NOMO-1 treated with dmso at 0.1 percent for 144 hours (cell line): ENCODE measurements at regions not wholly inside any gene's neighbourhood (a gene's known extent, or its start where the extent isn't known, plus 50 kb on each side); places are given as distances from the start of the nearest gene placed in this dataset.

ENCODE experiments used
- DNase-seq: peaks from one replicate; lab custom pipeline; 2025; ENCODE audit not compliant: unreplicated experiment; lab: John Stamatoyannopoulos, UW

- DNase-seq: no peak
These were observed 272.8 kb upstream of the CPEB2 start for GRCh38 chr4:14729282-14730000.

DNA sequence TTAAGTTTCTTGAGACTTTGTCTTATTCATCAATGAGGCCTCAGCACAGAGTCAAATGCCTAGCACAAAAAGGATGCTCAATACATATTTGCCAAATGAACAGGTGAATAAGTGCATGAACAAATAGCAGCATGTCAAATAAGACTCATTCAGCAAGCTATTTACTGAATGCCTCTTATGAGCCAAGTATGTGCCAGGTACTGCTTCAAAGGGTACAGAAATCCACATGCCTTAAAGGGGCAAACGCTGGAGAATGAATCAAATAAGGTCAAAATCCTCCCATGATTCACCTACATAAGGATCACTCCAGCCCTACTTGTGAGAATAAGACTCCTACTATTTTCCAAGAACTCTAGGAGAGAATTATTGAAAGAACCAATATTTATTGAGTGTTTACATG lies 260.2 kb upstream of the CPEB2 start:
- DNase-seq: no peak

DNA sequence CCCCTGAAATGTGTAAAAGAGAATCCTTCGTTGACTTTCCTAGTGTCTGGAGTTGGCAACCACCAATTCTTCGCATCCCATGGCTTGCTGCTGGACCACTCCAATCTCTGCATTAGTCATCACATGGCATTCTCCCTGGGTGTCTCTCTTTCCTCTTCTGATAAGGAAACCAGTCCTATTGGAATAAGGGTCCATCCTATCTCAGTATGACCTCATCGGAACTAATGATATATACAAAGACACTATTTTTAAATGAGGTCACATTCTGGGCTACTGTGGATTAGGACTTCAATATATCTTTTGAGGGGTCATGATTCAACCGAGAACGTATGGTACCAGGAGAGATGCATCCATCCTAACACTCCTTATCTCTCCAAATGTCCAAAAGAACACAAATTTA lies 259.1 kb upstream of the CPEB2 start:
- no peak for DNase-seq

DNA sequence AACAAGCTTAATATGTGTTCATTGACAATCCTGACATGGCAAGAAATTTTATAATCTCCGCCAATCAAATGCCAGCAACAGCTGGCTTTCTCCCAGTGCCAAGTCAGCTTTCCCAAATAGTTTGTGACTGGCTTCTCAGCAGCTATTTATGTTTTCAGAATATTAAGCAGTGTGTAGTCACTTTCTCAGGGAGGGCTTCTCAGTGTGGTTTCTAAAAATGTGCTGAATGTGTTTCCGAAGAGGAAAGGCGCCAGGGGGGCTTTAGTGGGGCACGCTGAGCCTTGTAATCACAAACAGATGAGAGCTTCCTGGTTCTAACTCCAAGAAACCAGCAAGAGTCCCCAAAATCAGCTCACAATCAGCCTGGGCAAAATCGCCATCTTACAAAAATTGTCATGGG lies 258.7 kb upstream of the CPEB2 start:
- DNase-seq: no peak

- DNase-seq: no peak
These were observed 257.9 kb upstream of the CPEB2 start for GRCh38 chr4:14744346-14744745.

GRCh38 chr4:14749910-14750309 lies 252.4 kb upstream of the CPEB2 start:
- no peak for DNase-seq

- DNase-seq: no peak
These were observed 249.8 kb upstream of the CPEB2 start for GRCh38 chr4:14752341-14753046.

DNA sequence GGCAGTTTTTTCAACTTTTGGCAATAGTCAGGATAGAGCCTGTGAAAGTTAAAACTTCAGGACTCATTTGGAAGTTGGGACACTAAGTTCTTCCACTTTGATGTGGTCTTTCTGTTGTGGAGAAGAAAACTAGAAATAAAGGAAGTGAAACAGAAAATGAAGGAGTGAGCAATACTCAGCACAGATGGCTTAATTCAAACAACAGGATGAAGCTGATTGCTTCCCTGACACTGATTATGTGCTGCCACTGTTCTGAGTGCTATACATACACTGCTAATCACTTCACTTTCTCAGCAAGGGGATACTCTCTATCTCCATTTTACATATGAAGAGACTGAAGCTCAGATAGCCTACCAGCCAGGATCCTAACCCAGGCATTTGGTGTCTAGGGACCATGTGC lies 235.1 kb upstream of the CPEB2 start:
- peak; percentile 41 for DNase-seq

DNA sequence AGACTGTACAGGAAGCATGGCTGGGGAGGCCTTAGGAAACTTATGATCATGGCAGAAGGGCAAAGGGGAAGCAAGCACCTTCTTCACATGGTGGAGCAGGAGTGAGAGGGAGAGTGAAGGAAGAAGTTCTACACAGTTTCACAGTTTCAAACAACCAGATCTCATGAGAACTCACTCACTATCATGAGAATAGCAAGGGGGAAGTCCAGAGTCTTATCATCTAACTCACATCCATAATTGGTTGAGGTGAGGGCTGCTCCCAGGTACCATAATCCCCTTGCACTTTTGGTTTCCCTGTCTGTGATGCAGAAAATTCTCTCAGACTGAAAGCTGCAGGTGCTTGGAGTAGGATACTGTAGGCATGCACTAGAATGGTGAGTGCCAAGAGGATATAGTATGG lies 233.8 kb upstream of the CPEB2 start:
- no peak for DNase-seq

- no peak for DNase-seq
These were observed 232.3 kb upstream of the CPEB2 start for GRCh38 chr4:14769993-14770392.

GRCh38 chr4:14771094-14771493 lies 231.2 kb upstream of the CPEB2 start:
- DNase-seq: no peak

DNA sequence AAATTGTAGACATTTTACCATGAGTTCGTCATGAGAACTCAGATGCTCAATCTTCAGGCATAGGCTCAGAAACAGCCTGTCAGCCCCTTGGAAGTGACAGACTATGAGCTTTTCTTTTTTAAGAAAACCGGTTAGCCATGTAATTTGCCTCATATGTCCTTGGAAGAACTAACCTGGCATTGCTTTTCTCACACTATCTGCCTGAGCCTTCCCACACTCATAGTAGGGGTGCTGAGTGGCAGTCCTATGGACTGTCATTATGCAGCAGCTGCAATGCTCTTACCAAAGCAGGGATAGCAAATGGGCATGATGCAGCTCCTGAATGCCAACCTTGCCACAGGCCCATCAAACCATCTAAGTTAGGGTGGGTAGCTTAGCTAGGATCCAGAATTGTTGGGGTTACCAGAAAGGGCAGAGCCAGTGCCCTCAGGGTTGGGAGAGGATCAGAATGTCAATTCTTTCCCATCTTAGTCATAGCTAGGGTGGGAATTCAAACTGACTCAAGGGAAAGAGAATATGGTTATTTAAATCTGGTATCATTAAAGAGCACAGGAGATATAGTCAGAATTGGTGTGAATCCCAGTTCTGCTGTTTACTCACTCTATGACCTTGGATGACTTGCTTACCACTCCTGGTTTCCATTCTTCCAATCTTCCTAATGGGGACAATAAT lies 230.6 kb upstream of the CPEB2 start:
- DNase-seq: no peak

DNA sequence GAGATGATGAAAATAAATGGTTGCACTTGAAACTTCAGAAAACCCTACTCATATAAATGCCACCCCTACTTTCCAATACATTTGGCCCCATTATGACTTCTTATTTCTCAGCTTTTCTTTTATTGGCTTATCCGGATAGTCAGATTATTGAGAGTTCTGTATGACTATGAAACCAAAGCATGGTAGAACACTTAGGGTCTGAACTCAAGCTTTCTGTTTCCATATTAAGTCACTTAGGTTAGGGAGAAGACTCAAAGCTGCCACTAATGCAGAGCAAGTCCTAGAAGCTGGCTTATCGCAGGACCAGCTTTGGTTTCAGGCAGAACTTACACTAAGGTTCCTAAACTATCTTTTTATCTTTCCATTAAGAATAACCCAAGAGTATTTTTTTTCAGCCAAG lies 229.9 kb upstream of the CPEB2 start:
- DNase-seq: no peak

DNA sequence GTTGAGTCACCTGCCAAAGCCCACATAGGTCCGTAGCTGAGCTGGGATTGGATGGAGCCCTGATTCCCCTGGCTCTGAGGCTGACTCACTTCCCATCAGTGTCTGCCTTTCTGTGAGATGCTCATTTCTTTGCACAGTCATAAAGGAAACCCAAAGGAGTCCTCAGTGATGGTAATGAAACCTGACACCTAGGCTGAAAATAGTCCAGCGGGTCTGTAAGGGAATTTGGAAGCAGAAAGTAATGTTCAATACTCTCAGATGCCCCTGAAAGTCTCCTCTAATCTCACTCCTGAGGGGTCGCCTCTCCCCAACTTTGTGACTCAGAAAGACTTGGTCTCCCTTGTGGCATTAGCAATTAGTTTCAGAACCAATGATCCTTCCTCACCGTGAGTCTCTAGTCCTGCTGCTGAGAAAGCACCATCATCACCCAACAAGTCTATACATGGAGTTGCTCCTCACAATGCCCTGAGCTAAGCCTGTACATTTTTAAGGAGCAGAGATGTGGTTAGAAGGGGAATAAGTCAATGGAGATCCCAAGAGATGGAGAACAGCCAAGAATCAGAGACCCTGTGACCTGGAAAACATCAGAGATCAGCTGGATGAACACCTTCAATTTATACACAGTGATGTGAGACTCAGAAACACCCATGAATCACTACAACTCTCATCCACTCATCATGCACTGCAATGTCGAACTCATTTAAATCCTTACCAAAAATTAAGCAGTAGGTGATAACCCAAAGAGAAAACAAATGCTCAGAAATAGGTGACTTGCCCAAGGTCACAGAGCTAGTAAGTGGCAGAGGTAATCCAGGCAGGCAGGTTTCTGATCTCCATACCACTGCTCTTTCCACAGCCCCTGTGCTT lies 219.0 kb upstream of the CPEB2 start:
- no peak for DNase-seq

- DNase-seq: no peak
These were observed 215.1 kb upstream of the CPEB2 start for GRCh38 chr4:14787221-14787620.

DNA sequence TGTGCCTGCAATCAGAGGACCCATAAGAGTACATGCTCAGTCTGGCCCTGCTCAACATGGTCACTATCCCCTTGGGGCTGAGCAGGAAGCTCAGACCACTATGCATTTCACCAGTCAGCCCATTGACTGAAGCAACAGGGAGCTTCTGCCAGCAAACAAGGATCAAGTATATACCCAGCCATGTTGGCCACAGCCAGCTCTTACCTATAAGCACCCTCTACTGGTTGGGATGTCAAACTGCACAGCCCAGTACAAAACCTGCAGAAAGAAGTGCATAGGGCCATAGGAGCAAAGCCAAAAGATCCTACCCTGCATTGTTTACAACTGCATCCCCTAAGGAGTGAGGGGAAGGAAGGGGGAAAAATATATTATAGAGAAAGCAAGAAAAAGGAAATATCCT lies 214.4 kb upstream of the CPEB2 start:
- DNase-seq: peak; percentile 5

GRCh38 chr4:14790494-14790893 lies 211.8 kb upstream of the CPEB2 start:
- DNase-seq: no peak

DNA sequence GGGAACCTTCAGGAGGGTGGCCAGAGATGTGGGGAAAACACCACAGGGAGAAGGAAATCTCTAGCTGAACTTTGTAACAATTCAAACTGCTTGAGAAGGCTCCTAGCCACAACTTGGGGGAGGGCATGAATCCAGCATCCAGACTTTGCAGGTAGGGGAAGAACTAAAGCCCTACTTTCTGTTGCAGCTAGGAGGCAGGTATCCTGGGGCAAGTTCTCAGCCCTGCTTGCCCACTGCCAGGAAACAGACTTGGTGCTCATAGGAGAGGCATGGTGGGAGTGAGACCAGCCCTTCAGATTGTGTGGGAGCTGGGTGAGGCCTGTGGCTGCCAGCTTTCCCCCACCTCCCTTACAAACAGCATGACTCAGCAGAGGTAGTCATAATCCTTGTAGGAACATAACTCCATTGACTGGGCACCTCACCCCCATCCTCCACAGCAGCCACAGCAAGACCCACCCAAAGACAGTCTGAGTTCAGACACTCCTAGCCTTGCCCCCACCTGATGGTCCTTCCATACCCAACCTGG lies 209.5 kb upstream of the CPEB2 start:
- no peak for DNase-seq

DNA sequence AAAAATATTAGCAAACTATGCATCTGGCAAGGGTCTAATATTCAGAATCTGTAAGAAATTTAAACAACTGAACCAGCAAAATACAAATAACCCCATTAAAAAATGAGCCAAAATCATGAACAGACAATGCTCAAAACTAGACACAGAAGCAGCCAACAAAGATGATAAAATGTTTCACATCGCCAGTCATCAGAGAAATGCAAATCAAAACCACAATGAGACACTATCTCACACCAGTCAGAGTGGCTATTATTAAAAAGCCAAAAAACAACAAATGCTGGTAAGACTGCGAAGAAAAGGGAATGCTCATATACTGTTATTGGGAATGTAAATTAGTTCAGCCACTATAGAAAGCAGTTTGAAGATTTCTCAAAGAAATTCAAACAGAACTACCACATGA lies 201.3 kb upstream of the CPEB2 start:
- DNase-seq: no peak

- no peak for DNase-seq
These were observed 199.7 kb upstream of the CPEB2 start for GRCh38 chr4:14802596-14802995.

- DNase-seq: no peak
These were observed 194.4 kb upstream of the CPEB2 start for GRCh38 chr4:14807856-14808255.
